ENCODE measurements at regions not wholly inside any gene's neighbourhood (a gene's known extent, or its start where the extent isn't known, plus 50 kb on each side); places are given as distances from the start of the nearest gene placed in this dataset.
A peak's percentile ranks its signal among the peaks of the same experiment; 100 is the strongest.
"Not testable (repeated sequence)": the region's sequence is repeated elsewhere in the genome, so short reads cannot be mapped to it uniquely, and the experiment has no call there.

DNA sequence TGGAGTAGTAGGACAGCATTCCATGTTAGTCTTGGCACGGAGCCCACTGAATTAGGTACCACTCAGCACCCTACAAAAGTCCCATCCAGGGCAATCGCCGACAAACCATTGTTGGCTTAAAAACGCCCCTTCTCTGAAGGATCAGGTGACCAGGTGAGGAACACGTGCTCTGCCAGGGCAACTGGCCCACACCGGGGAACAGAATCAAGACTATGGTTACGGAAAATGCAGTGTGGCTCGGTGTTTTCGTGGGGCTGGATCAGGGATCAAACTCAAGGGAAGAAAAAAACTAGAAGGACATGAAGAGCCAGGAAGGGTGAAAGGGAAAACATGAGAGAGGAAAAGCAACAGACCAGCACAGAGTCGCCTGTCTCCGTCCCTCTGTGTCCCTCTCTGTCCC is 177.8 kb upstream of the ARID1B start:
- DNase-seq = no peak

DNA sequence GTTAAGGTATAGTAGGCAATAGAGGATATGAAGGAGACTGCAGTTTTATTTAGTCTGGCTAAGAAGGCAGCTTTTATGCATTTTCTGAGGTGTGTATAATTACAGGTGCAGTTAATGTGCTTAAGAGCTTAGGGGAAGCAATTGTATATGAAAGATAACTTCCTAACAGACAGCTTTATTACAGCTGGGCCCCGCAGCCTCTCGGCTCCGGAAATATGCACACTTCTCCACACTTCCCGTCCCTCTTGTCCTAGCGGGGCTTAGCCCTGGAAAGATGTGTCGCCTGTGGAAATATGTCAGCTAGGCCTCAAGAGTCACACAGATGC is 178.4 kb upstream of the ARID1B start:
- no peak for DNase-seq

DNA sequence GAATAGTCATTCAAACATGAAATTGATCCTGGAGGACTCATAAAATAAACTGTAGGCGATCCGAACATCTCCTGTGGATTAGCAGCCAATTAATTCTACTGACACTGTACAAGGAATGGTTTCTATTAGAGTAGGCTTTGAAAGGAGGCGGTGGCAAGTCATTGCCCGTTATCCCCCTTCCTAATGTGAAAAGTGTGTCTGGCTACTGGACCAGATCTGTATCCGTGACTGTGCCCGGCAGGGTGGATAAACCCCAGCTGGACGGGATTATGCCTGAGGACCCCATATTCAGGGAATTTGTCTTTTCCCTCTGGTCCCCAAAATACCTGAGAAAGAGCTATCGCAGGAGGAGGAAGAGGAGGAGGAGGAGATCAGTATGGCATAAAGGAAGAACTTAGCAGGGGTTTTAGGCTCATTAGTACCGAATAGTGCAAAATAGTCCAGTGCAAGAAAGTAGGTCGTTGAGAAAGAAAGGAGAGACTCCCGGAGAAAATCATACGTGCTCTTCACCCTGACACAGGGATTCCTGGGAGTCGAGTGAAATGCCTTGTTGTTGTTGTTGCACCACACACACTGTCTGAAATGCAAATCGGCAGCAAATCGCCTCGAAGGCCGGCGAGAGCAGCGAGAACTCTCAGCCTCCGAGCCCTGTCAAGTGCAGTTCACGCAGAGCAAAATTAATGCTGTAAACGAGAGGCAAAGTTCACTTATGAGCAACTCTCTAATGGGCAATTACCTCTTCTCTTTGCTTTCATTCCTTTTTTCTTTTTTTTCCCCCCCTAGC is 178.9 kb upstream of the ARID1B start:
- no peak for DNase-seq

DNA sequence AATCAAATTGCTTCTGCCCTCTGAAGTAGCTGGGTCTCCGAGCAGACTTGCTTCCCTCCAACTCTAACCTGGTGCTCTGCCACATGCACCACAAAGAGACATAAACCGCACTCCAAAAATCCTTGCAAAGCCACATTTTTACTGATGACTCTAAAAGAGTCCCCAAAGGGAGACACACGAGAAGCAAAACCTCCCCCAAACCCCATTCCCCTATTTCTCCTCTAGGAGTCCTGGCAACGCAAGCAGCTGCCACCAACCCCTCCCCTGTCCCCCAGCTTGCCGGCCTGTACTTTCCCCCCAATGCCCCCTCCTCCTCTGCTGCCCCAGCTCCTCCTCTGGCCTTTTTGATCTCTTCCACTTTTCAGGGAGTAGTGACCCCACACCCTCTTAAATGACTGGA is 180.1 kb upstream of the ARID1B start:
- DNase-seq = no peak

DNA sequence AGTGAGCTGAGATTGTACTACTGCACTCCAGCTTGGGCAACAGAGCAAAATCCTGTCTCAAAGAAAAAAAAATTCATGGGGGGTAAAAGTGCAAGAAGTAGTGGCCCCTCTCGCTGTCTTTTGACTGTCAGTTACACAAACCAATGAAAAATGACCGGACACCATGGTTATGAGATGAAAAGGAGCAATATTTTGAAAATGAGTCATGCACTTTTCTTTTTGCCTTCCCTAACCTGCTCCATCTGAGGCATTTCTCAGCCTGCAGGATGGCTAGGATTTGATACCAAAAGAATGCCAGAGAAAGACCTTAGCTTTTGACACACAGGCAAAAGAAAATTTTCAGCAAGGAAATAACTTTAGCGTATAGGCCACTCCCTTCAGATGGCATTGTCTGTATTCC is 181.7 kb upstream of the ARID1B start:
- DNase-seq = no peak

DNA sequence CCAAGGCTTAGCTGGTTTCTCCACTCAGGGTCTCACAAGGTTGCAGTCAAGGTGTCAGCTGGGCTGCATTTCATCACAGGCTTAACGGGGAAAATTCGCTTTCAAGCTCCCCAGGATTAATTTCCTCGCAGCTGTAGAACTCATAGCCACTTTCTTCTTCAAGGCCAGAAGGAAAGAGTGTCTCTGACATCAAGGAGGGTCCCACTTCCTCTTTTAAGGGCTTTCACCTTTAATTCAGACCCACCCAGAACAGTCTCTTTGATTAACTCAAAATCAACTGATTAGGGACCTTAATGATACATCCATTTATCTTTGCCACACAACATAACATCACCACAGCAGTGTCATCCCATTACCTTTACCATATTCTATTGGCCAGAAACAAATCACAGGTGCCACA is 183.3 kb upstream of the ARID1B start:
- DNase-seq = no peak

DNA sequence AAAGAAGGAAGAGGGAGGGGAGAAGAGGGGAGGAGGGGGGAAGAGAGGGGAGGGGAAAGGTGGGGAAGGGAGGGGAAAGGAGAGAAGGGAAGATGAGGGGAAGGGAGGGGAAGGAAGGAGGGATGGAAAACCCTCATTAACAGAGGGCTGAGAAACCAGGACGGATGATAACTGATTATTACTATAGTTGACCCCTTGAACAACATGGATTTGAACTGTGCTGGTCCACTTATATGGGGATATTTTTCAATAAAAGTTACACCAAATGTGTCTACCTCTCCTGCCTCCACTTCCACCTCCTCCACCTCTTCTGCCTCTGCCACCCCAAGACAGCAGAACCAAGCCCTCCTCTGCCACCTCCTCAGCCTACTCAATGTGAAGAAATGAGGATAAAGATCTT is 184.1 kb upstream of the ARID1B start:
- DNase-seq = no peak

DNA sequence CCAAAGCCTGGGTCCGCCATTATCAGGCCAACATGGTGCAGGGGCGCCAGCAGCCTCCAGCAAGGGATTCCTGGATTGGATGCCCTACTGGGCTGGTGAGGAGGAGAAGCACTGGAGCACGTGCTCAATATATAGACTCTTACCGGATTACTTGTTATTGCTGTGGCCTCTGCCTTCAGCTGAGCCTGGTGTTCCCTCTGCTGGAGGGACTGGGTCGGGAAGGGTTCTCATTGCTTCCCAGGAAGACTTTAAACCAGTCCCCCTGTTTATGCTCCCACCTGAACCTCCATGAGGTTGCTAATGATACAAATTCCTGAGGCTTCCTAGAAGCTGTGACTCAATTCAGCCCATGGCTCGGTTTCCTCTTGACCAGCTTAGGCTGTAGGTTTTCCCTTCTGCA is 186.7 kb upstream of the ARID1B start:
- no peak for DNase-seq

DNA sequence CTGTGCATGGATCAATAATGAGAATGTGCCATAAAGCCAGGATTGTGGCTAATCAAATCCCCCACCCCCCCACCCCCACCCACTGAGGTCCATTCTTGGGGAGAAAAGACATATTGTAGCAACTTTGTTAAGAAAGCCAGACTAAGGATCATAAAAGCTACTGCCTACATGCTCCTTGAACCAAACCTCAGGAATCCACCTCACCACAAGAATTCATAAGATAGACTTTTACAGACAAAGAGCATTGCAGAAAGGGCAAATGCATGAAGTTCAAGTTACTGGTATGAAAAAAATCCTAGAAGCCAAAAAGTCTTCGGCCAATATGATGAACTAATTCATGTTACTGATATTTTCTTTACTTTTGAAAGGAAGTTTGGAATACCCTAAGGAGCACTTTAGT is 187.9 kb upstream of the ARID1B start:
- DNase-seq = no peak

DNA sequence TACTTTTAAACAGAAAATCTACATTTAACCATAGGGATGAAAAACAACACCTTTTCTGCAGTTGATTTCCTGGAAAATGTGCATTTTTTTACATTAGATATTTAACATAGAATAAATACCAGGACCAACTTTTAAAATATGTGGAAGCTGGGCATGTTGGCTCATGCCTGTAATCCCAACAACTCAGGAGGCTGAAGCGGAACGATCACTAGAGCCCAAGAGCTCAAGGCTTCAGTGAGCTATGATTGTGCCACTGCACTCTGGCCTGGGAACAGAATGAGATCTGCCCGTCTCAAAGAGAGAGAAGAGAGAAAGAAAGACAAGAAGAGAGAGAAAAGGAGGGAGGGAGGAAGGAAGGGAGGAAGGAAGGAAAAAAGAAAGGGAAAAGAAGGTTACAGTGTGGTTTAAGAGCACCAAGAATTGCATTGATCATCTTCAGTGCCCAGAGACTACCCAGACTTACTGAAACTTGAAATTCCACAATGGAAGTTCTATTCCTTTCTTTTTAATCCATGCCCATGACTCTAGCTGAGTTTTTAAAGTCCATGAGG is 189.4 kb upstream of the ARID1B start:
- DNase-seq = no peak

DNA sequence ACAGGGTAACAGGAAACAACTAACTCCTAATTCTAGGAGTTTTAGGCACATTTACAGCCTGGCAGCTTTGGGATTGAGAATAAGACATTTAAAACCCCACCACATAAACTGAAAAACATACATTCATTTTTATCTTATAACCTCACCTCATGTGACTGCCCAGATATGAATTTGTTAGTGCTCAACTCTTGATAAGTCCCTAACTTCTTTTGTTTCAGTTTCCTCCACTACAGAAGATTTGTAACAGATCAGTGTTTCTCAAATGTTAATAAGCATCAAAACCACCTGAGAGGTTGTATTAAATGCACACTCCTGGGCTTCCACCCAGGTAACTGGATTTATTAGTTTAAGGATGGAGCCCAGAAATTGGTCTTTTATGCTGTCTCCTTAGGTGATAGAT is 190.1 kb upstream of the ARID1B start:
- no peak for DNase-seq

DNA sequence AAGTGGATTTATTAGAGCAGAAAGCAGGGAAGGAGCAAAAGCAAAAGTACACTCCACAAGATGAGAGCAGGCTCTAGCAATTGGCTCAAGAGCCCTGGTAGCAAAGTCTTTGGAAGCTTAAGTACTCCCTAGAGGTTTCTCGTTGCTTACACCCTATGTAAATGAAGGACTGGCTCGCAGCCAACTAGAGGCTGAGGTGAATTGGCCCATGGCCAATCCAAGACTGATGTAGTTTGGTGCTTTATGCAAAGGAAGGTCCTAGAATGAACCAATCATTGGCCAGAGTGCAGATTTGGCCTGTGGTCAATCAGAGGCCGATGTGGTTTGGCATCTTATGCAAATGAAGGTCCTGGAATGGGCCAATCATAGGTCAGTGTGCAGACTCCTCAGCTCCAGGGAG is 191.3 kb upstream of the ARID1B start:
- no peak for DNase-seq

DNA sequence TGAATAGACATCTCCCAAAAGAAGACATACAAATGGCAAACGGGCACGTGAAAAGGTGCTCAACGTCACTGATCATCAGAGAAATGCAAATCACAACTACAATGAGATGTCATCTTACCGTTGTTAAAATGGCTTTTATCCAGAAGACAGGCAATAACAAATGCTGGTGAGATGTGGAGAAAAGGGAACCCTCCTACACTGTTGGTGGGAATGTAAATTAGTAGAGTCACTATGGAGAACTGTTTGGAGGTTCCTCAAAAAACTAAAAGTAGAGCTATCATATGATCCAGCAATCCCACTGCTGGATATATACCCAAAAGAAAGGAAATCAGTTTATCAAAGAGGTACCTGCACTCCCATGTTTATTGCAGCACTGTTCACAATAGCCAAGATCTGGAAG is 193.1 kb upstream of the ARID1B start:
- DNase-seq = not testable (repeated sequence)

DNA sequence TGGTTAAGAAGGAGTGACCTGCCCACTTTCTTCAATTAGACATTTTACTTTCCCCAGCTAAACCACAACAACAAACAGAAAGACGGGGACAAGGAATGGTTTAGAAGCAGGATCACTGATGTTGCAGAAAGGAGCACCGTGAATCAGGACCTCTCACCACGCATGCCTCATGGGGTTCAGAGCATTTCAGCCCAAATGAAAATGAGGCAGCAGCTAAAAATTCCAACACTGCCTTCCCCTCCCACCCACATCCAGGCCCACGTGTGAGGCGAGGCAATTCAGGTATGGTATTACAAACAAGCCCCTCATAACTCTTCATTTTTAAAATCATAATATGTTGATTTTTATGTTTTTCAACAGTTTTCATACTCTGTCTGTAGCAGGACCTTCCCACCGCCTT is 194.1 kb upstream of the ARID1B start:
- no peak for DNase-seq

DNA sequence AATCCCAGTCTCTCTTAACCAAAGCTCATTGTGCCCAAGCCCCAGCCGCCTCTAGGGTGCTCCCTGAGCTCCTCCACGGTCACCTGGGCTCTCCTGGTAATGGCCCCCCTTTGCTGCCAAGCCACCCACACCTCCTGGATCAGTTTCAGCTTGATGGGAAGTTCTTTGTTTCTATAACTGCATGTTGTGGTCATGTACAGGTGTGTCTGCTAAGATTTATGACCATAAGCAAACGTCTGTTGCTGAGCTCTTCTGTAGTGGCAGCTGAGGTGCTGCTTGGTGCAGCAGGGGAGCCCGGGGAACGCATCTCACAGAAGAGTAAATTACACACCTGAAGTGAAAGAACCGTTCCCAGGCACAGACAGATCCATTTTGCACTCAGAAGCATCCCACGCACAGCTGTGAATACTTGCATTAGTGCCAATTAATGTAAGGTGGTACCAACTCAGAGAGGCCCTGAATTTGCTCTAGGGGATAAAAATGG is 194.6 kb upstream of the ARID1B start:
- no peak for DNase-seq

DNA sequence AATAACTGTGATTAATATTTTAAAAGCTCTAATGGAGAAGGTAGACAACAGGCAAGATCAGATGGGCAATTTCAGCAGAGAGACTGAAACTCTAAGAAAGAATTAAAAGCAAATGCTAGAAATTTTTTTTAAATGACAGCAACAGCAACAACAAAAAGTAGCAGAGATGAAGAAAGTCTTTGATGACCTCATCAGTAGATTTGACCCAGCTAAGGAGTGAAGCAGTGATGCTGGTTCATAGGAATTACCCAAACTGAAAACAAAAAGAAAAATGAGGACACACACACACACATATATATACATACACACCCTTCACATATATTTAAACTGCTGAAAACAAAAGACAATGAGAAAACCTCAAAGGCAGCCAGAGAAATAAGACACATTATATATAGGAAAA is 197.6 kb upstream of the ARID1B start:
- no peak for DNase-seq

DNA sequence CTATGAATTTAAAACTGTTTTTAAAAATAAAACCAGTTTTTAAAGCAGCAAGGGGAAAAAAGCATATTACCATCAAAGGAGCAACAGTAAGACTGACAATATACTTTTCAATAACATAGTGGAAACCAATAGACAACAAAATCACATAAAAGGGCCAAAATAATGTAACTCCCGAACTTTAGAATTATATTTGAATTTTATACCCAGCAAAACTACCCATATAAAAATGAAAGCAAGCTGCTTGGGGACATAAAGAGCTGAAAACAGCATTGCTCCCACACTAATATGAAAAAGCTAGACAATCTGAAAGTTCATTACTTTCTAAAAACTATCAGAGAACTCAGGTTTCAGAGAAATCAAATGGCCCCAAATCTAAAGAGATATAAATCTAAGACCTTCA is 199.4 kb upstream of the ARID1B start:
- no peak for DNase-seq

DNA sequence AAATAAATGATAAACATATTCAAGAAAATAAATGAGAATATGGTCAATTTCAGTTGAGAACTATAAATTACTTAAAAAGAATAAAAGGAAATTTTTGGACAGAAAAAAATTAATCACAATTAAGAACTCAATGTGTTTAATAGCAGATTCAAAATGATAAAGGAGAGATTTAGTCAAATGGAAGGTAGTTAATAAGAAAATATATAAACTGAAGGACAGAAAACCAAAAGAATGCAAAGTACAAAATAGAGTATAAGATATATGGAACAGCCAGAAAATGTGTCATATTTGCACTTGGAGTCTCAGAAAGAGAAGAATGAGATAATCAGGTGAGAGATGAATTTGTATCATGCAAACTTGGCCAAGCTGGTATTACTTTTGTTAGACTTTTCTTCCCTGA is 201.8 kb upstream of the ARID1B start:
- DNase-seq = no peak

DNA sequence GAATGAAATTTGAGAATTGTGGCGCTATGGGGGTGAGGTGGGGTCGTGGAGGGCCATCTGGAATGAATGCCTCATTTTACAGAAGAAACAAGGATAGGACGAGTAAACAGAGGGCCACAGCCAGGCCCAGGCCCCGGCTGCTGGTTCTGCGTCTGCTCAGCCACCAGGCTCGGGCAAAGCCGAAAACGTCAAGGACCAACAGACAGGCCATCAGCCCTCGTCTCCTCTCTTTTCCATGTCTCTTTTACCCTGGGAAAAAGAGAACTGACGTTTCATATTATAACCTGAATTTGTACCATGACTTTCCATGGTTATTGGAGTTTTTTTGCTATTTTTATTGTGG is 212.4 kb upstream of the ARID1B start:
- DNase-seq = no peak

DNA sequence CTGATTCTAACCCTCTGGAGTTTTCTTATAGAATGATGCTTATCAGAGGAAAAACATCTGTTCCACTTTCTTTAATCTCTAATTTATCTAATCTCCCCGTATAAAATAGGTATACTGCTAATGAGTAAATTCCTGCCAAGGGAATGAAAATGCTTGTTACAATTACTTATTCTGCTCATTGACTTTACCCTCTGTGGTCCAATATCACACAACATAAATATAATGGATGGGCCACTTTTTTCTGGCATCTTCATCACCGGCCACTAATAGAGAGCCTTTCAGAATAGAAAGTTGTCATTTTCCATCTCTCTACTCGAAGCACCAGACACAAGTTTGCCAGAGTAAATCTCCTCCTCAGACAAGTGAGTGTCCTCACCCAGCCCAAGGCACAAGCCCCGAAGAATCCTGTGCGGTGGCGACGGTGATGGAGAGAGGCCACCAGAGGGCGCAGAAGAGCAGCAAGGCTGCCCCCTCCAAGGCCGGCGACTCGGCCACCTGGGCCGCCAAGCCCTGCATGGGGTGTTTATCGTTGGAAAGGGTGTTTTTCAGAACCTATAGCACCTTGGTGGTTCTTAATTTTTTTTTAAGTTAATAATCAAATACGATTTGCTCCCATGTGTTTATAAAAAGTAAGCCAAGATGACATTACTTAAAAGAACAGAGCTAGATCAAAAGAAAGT is 212.9 kb upstream of the ARID1B start:
- DNase-seq = peak; percentile 23

DNA sequence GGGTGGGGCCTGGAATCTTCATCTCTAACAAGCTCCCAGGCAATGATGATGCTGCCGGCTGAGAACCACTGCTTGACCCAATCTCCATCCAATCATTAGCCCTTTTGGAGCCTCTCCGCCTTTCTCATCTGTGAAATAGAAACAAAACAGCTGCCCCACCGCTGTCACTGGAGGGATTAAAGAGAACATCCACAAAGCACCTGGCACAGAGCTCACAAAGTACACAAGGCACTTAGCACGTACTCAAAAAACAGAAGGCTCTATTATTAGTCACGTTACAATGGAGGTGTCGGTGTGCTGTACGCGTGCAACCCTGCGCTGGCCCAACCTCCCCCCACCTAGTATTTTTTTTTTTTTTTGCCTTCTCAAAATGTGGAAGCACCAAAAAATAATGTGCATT is 213.5 kb upstream of the ARID1B start:
- DNase-seq = no peak

DNA sequence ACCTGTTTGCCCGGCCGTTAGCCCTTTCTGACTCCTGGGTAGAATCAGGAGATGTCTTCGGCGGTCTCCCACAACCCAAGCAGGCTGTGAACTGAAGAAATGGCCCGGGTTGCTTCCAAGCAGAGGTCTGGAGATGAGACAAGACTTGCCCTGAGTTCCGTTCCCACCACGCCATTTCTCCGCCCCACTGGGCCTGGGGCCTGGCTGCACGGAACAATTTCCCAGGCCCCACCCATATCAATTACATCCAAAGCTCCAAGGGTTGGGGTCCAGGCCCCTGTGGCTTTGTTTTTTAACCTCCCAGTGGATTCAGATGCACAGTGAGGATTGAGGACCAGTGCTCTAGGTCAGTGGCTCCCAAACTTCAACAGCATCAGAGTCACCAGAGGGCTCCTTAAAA is 214.5 kb upstream of the ARID1B start:
- DNase-seq = no peak

DNA sequence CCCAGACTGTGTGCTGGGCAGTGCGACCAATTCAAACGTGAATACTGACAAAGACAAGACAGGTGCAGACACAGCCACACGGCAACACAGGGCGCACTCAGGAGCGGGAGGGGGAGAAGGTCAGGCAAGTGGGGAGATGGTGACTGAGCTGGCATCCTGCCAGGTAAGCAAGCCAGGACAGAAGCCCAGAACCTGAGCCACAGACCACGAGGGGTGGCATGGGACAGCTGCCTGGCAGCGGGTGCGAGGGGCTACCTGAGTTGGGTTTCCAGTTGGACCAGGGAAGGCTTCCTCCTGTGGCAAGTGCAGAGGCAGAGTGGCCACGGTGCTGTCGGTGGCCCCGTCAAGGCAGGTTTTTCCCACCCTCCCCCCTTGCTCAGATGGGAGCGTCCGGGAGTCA is 215.2 kb upstream of the ARID1B start:
- DNase-seq = no peak

DNA sequence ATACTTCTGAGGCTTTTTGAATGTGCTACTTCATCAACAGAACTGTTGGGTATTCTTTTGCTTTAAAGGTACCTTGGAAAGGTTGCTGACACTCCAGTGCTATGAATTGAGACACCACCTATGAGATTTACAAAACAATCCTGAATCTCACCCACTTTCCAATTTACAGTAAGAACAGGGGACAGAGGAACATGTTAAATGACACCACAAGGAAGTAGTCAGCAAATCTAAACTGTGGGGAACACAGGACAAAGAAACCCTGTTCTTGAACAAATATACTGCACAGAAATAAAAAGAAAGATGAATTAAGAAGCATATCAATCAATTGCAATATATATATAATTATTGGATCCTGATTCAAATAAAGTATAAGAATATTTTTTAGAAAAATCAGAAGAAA is 216.7 kb upstream of the ARID1B start:
- no peak for DNase-seq

DNA sequence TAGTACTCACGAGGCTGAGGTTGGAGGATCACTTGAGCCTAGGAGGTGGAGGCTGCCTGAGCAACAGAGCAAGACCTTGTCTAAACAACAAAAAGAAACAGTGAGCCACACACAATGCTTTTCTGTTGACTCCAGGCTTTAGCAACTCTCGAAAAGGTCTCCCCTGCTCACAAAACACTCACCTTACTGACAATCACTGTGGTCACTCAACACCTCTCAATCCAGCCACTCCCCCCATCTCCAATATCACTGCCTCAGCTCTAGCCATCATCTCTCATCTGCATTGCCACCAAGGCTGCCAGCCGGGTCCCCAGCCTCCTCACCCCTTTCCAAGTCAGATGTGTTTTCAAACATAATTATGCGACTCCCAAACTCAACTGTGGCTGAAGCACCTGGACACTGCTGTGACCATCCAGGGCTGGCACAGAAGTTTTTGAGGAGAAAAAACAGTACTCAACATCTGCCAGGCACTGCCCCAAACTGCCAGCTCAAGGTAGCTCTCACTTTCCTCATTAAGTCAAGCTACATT is 218.0 kb upstream of the ARID1B start:
- DNase-seq = no peak
